ENCODE measurements at regions not wholly inside any gene's neighbourhood (a gene's known extent, or its start where the extent isn't known, plus 50 kb on each side); places are given as distances from the start of the nearest gene placed in this dataset.
"Not testable (repeated sequence)": the region's sequence is repeated elsewhere in the genome, so short reads cannot be mapped to it uniquely, and the experiment has no call there.

- H3K27me3 ChIP-seq (ENCODE audit: control insufficient read depth in 1 of 2, insufficient read depth in 2 of 2, low read length in 2 of 2); H3K36me3 ChIP-seq (ENCODE audit: control insufficient read depth in 2 of 2, insufficient read depth in 2 of 2, low read length in 2 of 2); H3K27ac ChIP-seq (ENCODE audit: low read length): not testable (repeated sequence)
Observed at GRCh38 chr7:11283584-11283983, 309.9 kb downstream of the PHF14 start.

GRCh38 chr7:11290863-11291262, 317.2 kb downstream of the PHF14 start:
- no peaks in the 10 kb centered on the region for H3K4me1 ChIP-seq (ENCODE audit: control insufficient read depth, insufficient read depth, low read length)

More at GRCh38 chr7:11283584-11283983, 309.9 kb downstream of the PHF14 start:
- H3K9ac ChIP-seq (ENCODE audit: low read length in 2 of 2); H3K4me3 ChIP-seq (ENCODE audit: low read length in 2 of 2); H3K9me3 ChIP-seq (ENCODE audit: control insufficient read depth in 2 of 2, low read length in 2 of 2); H3K4me1 ChIP-seq (ENCODE audit: control insufficient read depth, insufficient read depth, low read length): not testable (repeated sequence)

GRCh38 chr7:11294218-11294617, 320.5 kb downstream of the PHF14 start:
- Histone ChIP-seq H3K4me3 (ENCODE audit: low read length in 2 of 2) (no peak overlapping the region), H3K36me3 (ENCODE audit: control insufficient read depth in 2 of 2, insufficient read depth in 2 of 2, low read length in 2 of 2) (no peaks in the 10 kb centered on the region), H3K4me1 (ENCODE audit: control insufficient read depth, insufficient read depth, low read length) (no peaks in the 10 kb centered on the region), H3K9me3 (ENCODE audit: control insufficient read depth in 2 of 2, low read length in 2 of 2) (no peaks in the 10 kb centered on the region), H3K27me3 (ENCODE audit: control insufficient read depth in 1 of 2, insufficient read depth in 2 of 2, low read length in 2 of 2) (no peaks in the 10 kb centered on the region), H3K27ac (ENCODE audit: low read length) (no peak overlapping the region), H3K9ac (ENCODE audit: low read length in 2 of 2) (no peak overlapping the region)

More at GRCh38 chr7:11290863-11291262, 317.2 kb downstream of the PHF14 start:
- H3K4me3 ChIP-seq (ENCODE audit: low read length in 2 of 2), result no peak overlapping the region
- no peaks in the 10 kb centered on the region for H3K27me3 ChIP-seq (ENCODE audit: control insufficient read depth in 1 of 2, insufficient read depth in 2 of 2, low read length in 2 of 2)
- H3K36me3 ChIP-seq (ENCODE audit: control insufficient read depth in 2 of 2, insufficient read depth in 2 of 2, low read length in 2 of 2), result no peaks in the 10 kb centered on the region
- H3K9me3 ChIP-seq (ENCODE audit: control insufficient read depth in 2 of 2, low read length in 2 of 2), result no peaks in the 10 kb centered on the region
- H3K9ac ChIP-seq (ENCODE audit: low read length in 2 of 2), result no peak overlapping the region
- no peak overlapping the region for H3K27ac ChIP-seq (ENCODE audit: low read length)

- Histone ChIP-seq H3K4me1 (ENCODE audit: control insufficient read depth, insufficient read depth, low read length) (no peaks in the 10 kb centered on the region), H3K27me3 (ENCODE audit: control insufficient read depth in 1 of 2, insufficient read depth in 2 of 2, low read length in 2 of 2) (no peaks in the 10 kb centered on the region), H3K36me3 (ENCODE audit: control insufficient read depth in 2 of 2, insufficient read depth in 2 of 2, low read length in 2 of 2) (no peaks in the 10 kb centered on the region), H3K4me3 (ENCODE audit: low read length in 2 of 2) (no peak overlapping the region), H3K27ac (ENCODE audit: low read length) (no peak overlapping the region), H3K9ac (ENCODE audit: low read length in 2 of 2) (no peak overlapping the region), H3K9me3 (ENCODE audit: control insufficient read depth in 2 of 2, low read length in 2 of 2) (no peaks in the 10 kb centered on the region)
Observed at GRCh38 chr7:11294965-11295364, 321.3 kb downstream of the PHF14 start.

GRCh38 chr7:11297126-11297625, 323.5 kb downstream of the PHF14 start:
- no peak overlapping the region for H3K9ac ChIP-seq (ENCODE audit: low read length in 2 of 2)
- no peaks in the 10 kb centered on the region for H3K27me3 ChIP-seq (ENCODE audit: control insufficient read depth in 1 of 2, insufficient read depth in 2 of 2, low read length in 2 of 2)
- H3K27ac ChIP-seq (ENCODE audit: low read length), result no peak overlapping the region
- H3K4me3 ChIP-seq (ENCODE audit: low read length in 2 of 2), result no peak overlapping the region
- no peaks in the 10 kb centered on the region for H3K4me1 ChIP-seq (ENCODE audit: control insufficient read depth, insufficient read depth, low read length)
- no peaks in the 10 kb centered on the region for H3K36me3 ChIP-seq (ENCODE audit: control insufficient read depth in 2 of 2, insufficient read depth in 2 of 2, low read length in 2 of 2)
- no peaks in the 10 kb centered on the region for H3K9me3 ChIP-seq (ENCODE audit: control insufficient read depth in 2 of 2, low read length in 2 of 2)

GRCh38 chr7:11297764-11298163, 324.1 kb downstream of the PHF14 start:
- H3K27ac ChIP-seq (ENCODE audit: low read length), result no peak overlapping the region
- no peaks in the 10 kb centered on the region for H3K9me3 ChIP-seq (ENCODE audit: control insufficient read depth in 2 of 2, low read length in 2 of 2)
- H3K27me3 ChIP-seq (ENCODE audit: control insufficient read depth in 1 of 2, insufficient read depth in 2 of 2, low read length in 2 of 2), result no peaks in the 10 kb centered on the region
- no peaks in the 10 kb centered on the region for H3K4me1 ChIP-seq (ENCODE audit: control insufficient read depth, insufficient read depth, low read length)
- no peaks in the 10 kb centered on the region for H3K36me3 ChIP-seq (ENCODE audit: control insufficient read depth in 2 of 2, insufficient read depth in 2 of 2, low read length in 2 of 2)
- no peak overlapping the region for H3K9ac ChIP-seq (ENCODE audit: low read length in 2 of 2)
- no peak overlapping the region for H3K4me3 ChIP-seq (ENCODE audit: low read length in 2 of 2)

GRCh38 chr7:11298220-11298619, 324.5 kb downstream of the PHF14 start:
- H3K4me1 ChIP-seq (ENCODE audit: control insufficient read depth, insufficient read depth, low read length), result no peaks in the 10 kb centered on the region
- no peak overlapping the region for H3K9ac ChIP-seq (ENCODE audit: low read length in 2 of 2)
- H3K9me3 ChIP-seq (ENCODE audit: control insufficient read depth in 2 of 2, low read length in 2 of 2), result no peaks in the 10 kb centered on the region
- H3K27me3 ChIP-seq (ENCODE audit: control insufficient read depth in 1 of 2, insufficient read depth in 2 of 2, low read length in 2 of 2), result no peaks in the 10 kb centered on the region
- no peak overlapping the region for H3K27ac ChIP-seq (ENCODE audit: low read length)
- H3K36me3 ChIP-seq (ENCODE audit: control insufficient read depth in 2 of 2, insufficient read depth in 2 of 2, low read length in 2 of 2), result no peaks in the 10 kb centered on the region
- no peak overlapping the region for H3K4me3 ChIP-seq (ENCODE audit: low read length in 2 of 2)

- H3K27me3 ChIP-seq (ENCODE audit: control insufficient read depth in 1 of 2, insufficient read depth in 2 of 2, low read length in 2 of 2), result no peaks in the 10 kb centered on the region
- H3K4me3 ChIP-seq (ENCODE audit: low read length in 2 of 2), result no peak overlapping the region
- H3K36me3 ChIP-seq (ENCODE audit: control insufficient read depth in 2 of 2, insufficient read depth in 2 of 2, low read length in 2 of 2), result no peaks in the 10 kb centered on the region
- H3K4me1 ChIP-seq (ENCODE audit: control insufficient read depth, insufficient read depth, low read length), result no peaks in the 10 kb centered on the region
- no peak overlapping the region for H3K27ac ChIP-seq (ENCODE audit: low read length)
- H3K9me3 ChIP-seq (ENCODE audit: control insufficient read depth in 2 of 2, low read length in 2 of 2), result no peaks in the 10 kb centered on the region
- no peak overlapping the region for H3K9ac ChIP-seq (ENCODE audit: low read length in 2 of 2)
Observed at GRCh38 chr7:11300241-11300640, 326.6 kb downstream of the PHF14 start.

GRCh38 chr7:11302121-11302520, 328.4 kb downstream of the PHF14 start:
- no peaks in the 10 kb centered on the region for H3K4me1 ChIP-seq (ENCODE audit: control insufficient read depth, insufficient read depth, low read length)
- no peaks in the 10 kb centered on the region for H3K36me3 ChIP-seq (ENCODE audit: control insufficient read depth in 2 of 2, insufficient read depth in 2 of 2, low read length in 2 of 2)
- H3K27ac ChIP-seq (ENCODE audit: low read length), result no peak overlapping the region
- H3K27me3 ChIP-seq (ENCODE audit: control insufficient read depth in 1 of 2, insufficient read depth in 2 of 2, low read length in 2 of 2), result no peaks in the 10 kb centered on the region
- H3K4me3 ChIP-seq (ENCODE audit: low read length in 2 of 2), result no peak overlapping the region
- H3K9me3 ChIP-seq (ENCODE audit: control insufficient read depth in 2 of 2, low read length in 2 of 2), result no peaks in the 10 kb centered on the region
- H3K9ac ChIP-seq (ENCODE audit: low read length in 2 of 2), result no peak overlapping the region

- no peaks in the 10 kb centered on the region for H3K36me3 ChIP-seq (ENCODE audit: control insufficient read depth in 2 of 2, insufficient read depth in 2 of 2, low read length in 2 of 2)
- no peaks in the 10 kb centered on the region for H3K4me1 ChIP-seq (ENCODE audit: control insufficient read depth, insufficient read depth, low read length)
- no peak overlapping the region for H3K27ac ChIP-seq (ENCODE audit: low read length)
- no peaks in the 10 kb centered on the region for H3K9me3 ChIP-seq (ENCODE audit: control insufficient read depth in 2 of 2, low read length in 2 of 2)
- H3K9ac ChIP-seq (ENCODE audit: low read length in 2 of 2), result no peak overlapping the region
- H3K27me3 ChIP-seq (ENCODE audit: control insufficient read depth in 1 of 2, insufficient read depth in 2 of 2, low read length in 2 of 2), result no peaks in the 10 kb centered on the region
- H3K4me3 ChIP-seq (ENCODE audit: low read length in 2 of 2), result no peak overlapping the region
Observed at GRCh38 chr7:11313801-11314200, 340.1 kb downstream of the PHF14 start.

- H3K27me3 ChIP-seq (ENCODE audit: control insufficient read depth in 1 of 2, insufficient read depth in 2 of 2, low read length in 2 of 2), result no peaks in the 10 kb centered on the region
- no peak overlapping the region for H3K27ac ChIP-seq (ENCODE audit: low read length)
- no peaks in the 10 kb centered on the region for H3K9me3 ChIP-seq (ENCODE audit: control insufficient read depth in 2 of 2, low read length in 2 of 2)
- H3K9ac ChIP-seq (ENCODE audit: low read length in 2 of 2), result no peak overlapping the region
- H3K4me3 ChIP-seq (ENCODE audit: low read length in 2 of 2), result no peak overlapping the region
- no peaks in the 10 kb centered on the region for H3K4me1 ChIP-seq (ENCODE audit: control insufficient read depth, insufficient read depth, low read length)
- H3K36me3 ChIP-seq (ENCODE audit: control insufficient read depth in 2 of 2, insufficient read depth in 2 of 2, low read length in 2 of 2), result no peaks in the 10 kb centered on the region
Observed at GRCh38 chr7:11315666-11316258, 342.1 kb downstream of the PHF14 start.

All from stomach smooth muscle (tissue), 2 donors.